Mucosa of rectum (tissue), 2 donors: ENCODE measurements at regions not wholly inside any gene's neighbourhood (a gene's known extent, or its start where the extent isn't known, plus 50 kb on each side); places are given as distances from the start of the nearest gene placed in this dataset.
"Not testable (repeated sequence)": the region's sequence is repeated elsewhere in the genome, so short reads cannot be mapped to it uniquely, and the experiment has no call there.

Source experiments
- H3K27ac ChIP-seq, 2 donors: one replicate each; pipeline ENCODE4 v1.7.0; 2013; ENCODE audit warnings: inconsistent platforms in 2 of 2, low read depth in 2 of 2, low read length in 2 of 2
- H3K27me3 ChIP-seq, 2 donors: one replicate each; pipeline ENCODE4 v1.7.0; 2013; ENCODE audit warnings: low read length in 2 of 2; ENCODE audit not compliant: control insufficient read depth in 2 of 2, insufficient read depth in 2 of 2
- H3K36me3 ChIP-seq, 2 donors: one replicate each; pipeline ENCODE4 v1.7.0; 2013; ENCODE audit warnings: low read length in 2 of 2; ENCODE audit not compliant: control insufficient read depth in 2 of 2, insufficient read depth in 2 of 2
- H3K4me1 ChIP-seq, 2 donors: one replicate each; pipeline ENCODE4 v1.7.0; 2013; ENCODE audit warnings: low read length in 2 of 2, mild to moderate bottlenecking in 1 of 2; ENCODE audit not compliant: control insufficient read depth in 2 of 2, insufficient read depth in 2 of 2
- H3K4me3 ChIP-seq, 2 donors: one replicate each; pipeline ENCODE4 v1.7.0; 2013; ENCODE audit warnings: low read length in 2 of 2
- H3K9ac ChIP-seq, 2 donors: one replicate each; pipeline ENCODE4 v1.7.0; 2013; ENCODE audit warnings: low read length in 2 of 2, low read depth in 1 of 2, mild to moderate bottlenecking in 1 of 2
- H3K9me3 ChIP-seq, 2 donors: one replicate each; pipeline ENCODE4 v1.7.0; 2013; ENCODE audit warnings: low read length in 2 of 2; ENCODE audit not compliant: control insufficient read depth in 2 of 2
- donor health status: healthy.
- donor health status: Normal muscosa, but diverticular disease.

DNA sequence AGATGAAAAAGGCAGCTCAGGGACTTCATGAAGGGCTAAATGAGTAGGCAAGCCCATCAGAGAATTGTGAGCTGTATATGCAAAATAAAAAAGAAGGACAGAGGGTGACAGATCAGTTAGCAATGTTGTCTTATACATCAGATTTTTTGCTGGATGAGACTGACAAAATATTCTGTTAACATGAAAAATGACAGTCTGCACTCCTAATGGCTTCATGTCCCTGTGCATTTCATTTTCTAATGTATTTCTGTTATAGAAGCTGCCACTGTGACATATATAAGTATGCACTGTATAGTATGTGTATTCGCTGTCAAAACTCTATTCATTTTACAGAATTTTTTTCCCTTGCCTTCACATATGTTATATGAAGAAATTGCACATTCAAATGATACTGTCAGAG is 559.5 kb downstream of the DMRTA1 start:
- H3K4me1 ChIP-seq, result no peaks in the 10 kb centered on the region
- H3K27ac ChIP-seq, result no peak overlapping the region
- H3K9me3 ChIP-seq, result no peaks in the 10 kb centered on the region
- H3K27me3 ChIP-seq, result no peaks in the 10 kb centered on the region
- no peak overlapping the region for H3K4me3 ChIP-seq
- H3K9ac ChIP-seq, result no peak overlapping the region
- no peaks in the 10 kb centered on the region for H3K36me3 ChIP-seq

DNA sequence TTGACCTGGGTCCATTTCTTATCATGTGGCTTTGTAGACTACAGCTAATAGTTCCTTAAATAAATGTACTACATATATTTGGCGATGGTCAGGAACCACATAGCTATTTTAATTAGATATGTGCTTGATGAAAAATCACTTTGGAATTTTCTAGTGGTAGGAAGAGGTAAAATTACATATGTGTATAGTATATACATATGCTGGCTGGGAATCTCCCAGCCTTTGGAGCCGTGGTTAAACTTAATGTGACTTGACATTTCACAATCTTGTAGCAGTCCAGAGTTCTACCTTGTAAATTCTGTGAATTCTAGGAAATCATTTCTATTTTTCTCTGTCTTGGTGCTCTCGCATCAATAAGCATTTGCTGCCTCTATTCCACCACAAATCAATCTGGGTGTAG is 565.0 kb downstream of the DMRTA1 start:
- Histone ChIP-seq H3K9me3 (no peaks in the 10 kb centered on the region), H3K4me3 (no peak overlapping the region), H3K27ac (no peak overlapping the region), H3K36me3 (no peaks in the 10 kb centered on the region), H3K9ac (no peak overlapping the region), H3K4me1 (no peaks in the 10 kb centered on the region), H3K27me3 (no peaks in the 10 kb centered on the region)

DNA sequence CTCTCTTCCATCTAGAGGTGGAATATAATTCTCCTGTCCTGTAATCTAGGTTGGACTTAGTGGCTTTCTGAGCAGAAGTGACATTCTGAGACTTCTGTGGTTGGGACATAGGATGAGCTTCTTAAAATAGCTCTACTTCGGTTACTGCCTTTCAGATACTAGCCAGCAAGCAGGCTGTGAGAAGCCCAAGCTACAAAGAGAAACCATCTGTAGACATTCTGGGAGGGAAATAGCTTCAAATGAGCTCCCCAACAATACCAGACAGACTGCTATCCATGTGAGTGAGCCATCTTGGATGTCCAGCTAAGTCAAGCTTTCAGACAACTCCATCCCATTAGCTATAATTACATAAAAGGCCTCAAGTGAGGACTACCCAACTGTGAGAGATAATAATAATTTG is 568.9 kb downstream of the DMRTA1 start:
- no peaks in the 10 kb centered on the region for H3K27me3 ChIP-seq
- no peaks in the 10 kb centered on the region for H3K36me3 ChIP-seq
- H3K9ac ChIP-seq, result no peak overlapping the region
- no peaks in the 10 kb centered on the region for H3K9me3 ChIP-seq
- no peak overlapping the region for H3K4me3 ChIP-seq
- H3K4me1 ChIP-seq, result no peaks in the 10 kb centered on the region
- no peak overlapping the region for H3K27ac ChIP-seq

DNA sequence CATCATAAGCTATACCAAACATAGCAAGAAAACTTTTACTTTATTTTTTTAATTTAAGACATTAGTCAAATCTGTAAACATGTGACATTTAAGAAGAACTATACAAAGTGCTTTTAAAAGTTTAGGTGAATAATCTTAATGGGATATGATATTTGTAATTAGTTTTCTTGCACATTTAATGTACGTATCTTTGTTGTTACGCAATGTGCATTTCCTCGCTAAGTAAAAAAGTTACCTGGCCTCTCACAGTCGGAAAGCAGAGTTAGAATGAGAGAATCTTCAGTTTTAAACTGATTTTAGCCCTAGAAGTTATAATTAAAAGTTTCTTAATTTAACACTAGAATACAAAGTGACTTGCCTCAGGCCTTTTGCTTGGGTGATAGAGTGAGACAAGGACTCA is 589.8 kb downstream of the DMRTA1 start:
- H3K9ac ChIP-seq, result no peak overlapping the region
- no peaks in the 10 kb centered on the region for H3K9me3 ChIP-seq
- H3K4me1 ChIP-seq, result no peaks in the 10 kb centered on the region

DNA sequence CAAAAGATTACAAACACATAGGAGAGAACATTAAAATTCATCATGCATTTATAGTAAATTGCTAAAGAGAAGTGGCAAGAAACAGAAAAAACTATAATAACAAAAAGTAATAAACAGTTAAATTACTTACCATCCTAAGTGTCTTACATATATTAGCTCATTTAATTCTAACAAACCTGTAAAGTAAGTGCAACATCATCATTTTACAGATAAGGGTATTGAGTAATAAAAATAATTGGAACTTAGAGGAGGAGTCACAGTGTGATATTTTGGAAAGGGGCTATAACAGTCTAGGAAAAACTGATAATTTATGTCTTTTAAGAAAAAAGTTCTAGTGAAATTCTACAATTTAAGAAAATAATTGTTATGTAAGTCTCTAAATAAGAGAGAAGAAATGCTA is 592.8 kb downstream of the DMRTA1 start:
- Histone ChIP-seq H3K9ac (no peak overlapping the region), H3K4me3 (no peak overlapping the region), H3K9me3 (no peaks in the 10 kb centered on the region), H3K27me3 (no peaks in the 10 kb centered on the region), H3K4me1 (no peaks in the 10 kb centered on the region), H3K27ac (no peak overlapping the region), H3K36me3 (no peaks in the 10 kb centered on the region)

More for the DNA sequence above, 589.8 kb downstream of the DMRTA1 start:
- Histone ChIP-seq H3K27me3 (no peaks in the 10 kb centered on the region), H3K4me3 (no peak overlapping the region), H3K27ac (no peak overlapping the region), H3K36me3 (no peaks in the 10 kb centered on the region)

DNA sequence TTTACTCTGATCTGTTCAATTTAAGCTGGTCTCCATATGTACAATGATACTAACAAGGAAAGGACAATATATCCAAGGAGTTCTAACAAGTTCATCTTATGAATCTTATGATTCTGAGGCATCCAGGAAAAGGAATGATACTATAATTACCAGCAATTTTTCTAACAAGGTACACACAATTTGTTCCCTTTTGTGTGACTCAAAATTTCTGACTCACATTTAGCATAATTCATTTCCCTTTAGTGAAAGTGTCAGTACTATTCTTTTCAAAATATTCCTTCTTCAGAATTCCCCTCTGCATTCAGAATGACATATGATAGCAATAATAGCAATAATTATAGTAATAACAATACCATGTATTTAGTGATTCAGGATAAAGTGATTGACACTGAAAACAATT is 594.8 kb downstream of the DMRTA1 start:
- Histone ChIP-seq H3K27ac (no peak overlapping the region), H3K9ac (no peak overlapping the region), H3K4me3 (no peak overlapping the region), H3K9me3 (no peaks in the 10 kb centered on the region), H3K4me1 (no peaks in the 10 kb centered on the region), H3K36me3 (no peaks in the 10 kb centered on the region), H3K27me3 (no peaks in the 10 kb centered on the region)

DNA sequence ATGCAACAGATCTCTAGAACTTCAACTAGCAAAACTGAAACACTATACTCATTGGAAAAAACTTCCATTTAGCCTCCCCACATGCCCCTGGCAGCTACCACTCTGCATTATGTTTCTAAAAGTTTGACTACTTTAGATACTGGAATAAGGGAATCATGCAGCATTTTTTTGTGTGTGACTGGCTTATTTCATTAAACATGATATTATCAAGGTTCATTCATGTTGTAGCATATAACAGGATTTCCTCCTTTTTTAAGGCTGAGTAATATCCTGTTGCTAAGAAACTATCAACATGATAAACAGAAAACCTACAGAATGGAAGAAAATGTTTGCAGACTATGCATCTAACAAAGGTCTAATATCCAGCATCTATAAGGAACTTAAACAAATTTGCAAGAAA is 597.9 kb downstream of the DMRTA1 start:
- Histone ChIP-seq H3K27ac (no peak overlapping the region), H3K36me3 (no peaks in the 10 kb centered on the region)

DNA sequence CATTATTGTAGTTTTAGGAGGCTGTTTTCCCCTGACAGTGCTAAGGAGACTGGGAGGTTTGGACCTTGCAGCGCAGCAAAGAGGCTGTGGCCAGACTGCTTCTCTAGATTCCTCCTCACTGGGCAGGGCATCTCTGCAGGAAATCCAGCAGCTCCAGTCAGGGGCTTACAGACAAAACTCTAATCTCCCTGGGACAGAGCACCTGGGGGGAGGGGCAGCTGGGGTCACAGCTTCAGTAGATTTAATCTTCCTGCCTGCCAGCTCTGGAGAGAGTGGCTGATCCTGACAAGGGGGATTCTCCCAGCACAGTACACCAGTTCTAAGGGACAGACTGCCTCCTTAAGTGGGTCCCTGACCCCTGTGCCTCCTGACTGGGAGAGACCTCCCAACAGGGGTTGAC is 599.4 kb downstream of the DMRTA1 start:
- H3K4me1 ChIP-seq, H3K4me3 ChIP-seq, H3K9ac ChIP-seq, H3K36me3 ChIP-seq, H3K9me3 ChIP-seq, H3K27ac ChIP-seq, H3K27me3 ChIP-seq: not testable (repeated sequence)

More for the DNA sequence above, 597.9 kb downstream of the DMRTA1 start:
- Histone ChIP-seq H3K27me3 (no peaks in the 10 kb centered on the region), H3K4me3 (no peak overlapping the region), H3K9ac (no peak overlapping the region), H3K4me1 (no peaks in the 10 kb centered on the region), H3K9me3 (no peaks in the 10 kb centered on the region)

DNA sequence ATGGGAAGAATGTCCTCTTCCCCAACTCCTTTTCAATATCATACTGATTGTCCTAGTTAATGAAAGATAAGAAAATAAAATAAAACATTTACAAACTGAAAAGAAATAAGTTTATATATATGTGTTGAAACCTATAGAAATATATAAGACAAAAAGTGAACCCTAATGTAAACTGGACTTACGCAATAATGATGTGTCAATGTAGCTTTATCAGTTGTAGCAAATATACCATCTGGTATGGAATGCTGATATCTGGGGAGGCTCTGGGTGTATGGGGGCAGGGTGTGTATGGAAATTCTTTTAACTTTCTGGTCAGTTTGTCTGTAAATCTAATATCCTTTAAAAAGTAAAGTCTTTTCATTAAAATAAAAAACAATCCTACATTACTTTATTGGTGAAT is 603.9 kb downstream of the DMRTA1 start:
- Histone ChIP-seq H3K27me3 (no peaks in the 10 kb centered on the region), H3K27ac (no peak overlapping the region), H3K36me3 (no peaks in the 10 kb centered on the region), H3K9me3 (no peaks in the 10 kb centered on the region), H3K4me3 (no peak overlapping the region), H3K4me1 (no peaks in the 10 kb centered on the region), H3K9ac (no peak overlapping the region)

DNA sequence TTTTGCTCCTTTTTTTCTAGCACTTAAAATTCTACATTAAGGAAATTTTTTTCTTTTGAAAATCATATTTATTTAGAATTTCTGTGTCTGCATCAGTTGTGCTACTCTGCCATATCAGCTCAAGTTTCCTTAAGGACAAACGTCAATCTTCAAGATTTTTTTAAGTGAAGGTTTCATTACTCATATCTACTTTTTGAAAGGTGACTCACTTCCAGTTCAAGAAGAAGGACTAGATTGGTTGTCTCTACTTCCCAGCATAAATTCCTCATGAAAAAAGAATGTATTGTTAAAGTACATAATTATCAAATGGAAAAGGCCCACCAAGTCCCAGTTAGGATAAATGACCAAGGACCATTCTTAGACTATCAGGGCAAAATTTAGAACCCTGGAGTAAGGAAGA is 626.5 kb downstream of the DMRTA1 start:
- no peaks in the 10 kb centered on the region for H3K27me3 ChIP-seq
- no peaks in the 10 kb centered on the region for H3K36me3 ChIP-seq
- H3K4me1 ChIP-seq, result no peaks in the 10 kb centered on the region
- H3K9me3 ChIP-seq, result no peaks in the 10 kb centered on the region
- no peak overlapping the region for H3K27ac ChIP-seq
- no peak overlapping the region for H3K4me3 ChIP-seq
- no peak overlapping the region for H3K9ac ChIP-seq

DNA sequence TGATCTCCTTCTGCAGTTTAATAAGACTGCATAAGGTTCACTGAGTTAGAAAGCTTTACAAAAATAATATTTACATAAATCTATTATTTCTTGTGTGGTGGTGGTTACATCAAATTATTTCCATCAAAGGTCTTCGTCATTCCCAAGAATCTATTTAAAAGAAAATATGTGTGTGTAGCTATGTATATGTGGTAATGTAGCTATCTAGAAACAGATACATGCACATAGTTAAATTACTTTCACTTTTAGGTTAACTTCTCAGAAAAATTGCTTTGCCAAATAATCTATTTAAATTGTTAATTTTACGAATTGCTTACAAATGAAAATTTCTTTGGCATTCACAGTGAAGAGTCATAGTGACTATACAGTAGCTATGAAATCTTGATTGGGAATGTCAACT is 633.2 kb downstream of the DMRTA1 start:
- no peaks in the 10 kb centered on the region for H3K9me3 ChIP-seq
- H3K27me3 ChIP-seq, result no peaks in the 10 kb centered on the region
- H3K27ac ChIP-seq, result no peak overlapping the region
- H3K36me3 ChIP-seq, result no peaks in the 10 kb centered on the region
- H3K4me1 ChIP-seq, result no peaks in the 10 kb centered on the region
- H3K4me3 ChIP-seq, result no peak overlapping the region
- no peak overlapping the region for H3K9ac ChIP-seq
